CD4-positive, alpha-beta memory T cell (primary cell): ENCODE measurements at regions not wholly inside any gene's neighbourhood (a gene's known extent, or its start where the extent isn't known, plus 50 kb on each side); places are given as distances from the start of the nearest gene placed in this dataset.

Experiments used
- CTCF ChIA-PET: fragments of 350-600 bp; sonication (Branson Sonifier 250); formaldehyde crosslinking; loops from one replicate; lab custom pipeline; 2021; ENCODE audit warnings: inconsistent platforms; ENCODE audit not compliant: partially characterized antibody; lab: Charles Lee
- POLR2A ChIA-PET: fragments of 350-600 bp; sonication (Branson Sonifier 250); formaldehyde crosslinking; loops from one replicate; lab custom pipeline; 2021; ENCODE audit not compliant: partially characterized antibody; lab: Charles Lee
- DNase-seq, 5 donors: peaks; one replicate each; pipeline versions ENCODE4 v3.0.0 to v3.0.0-alpha.2; 2020 to 2022; ENCODE audit warnings: mixed read lengths in 1 of 5
- H3K27ac ChIP-seq: one replicate; pipeline ENCODE4 v1.7.0; 2013; ENCODE audit warnings: low read depth, low read length
- H3K27me3 ChIP-seq: 2 replicates; pipeline ENCODE4 v1.7.0; 2013; ENCODE audit warnings: mild to moderate bottlenecking, low read length, moderate library complexity; ENCODE audit not compliant: insufficient read depth
- H3K36me3 ChIP-seq: 2 replicates; pipeline ENCODE4 v1.7.0; 2013; ENCODE audit warnings: mild to moderate bottlenecking, low read length, moderate library complexity; ENCODE audit not compliant: insufficient read depth
- H3K4me1 ChIP-seq: 2 replicates; pipeline ENCODE4 v1.7.0; 2013; ENCODE audit warnings: mild to moderate bottlenecking, low read length, moderate library complexity; ENCODE audit not compliant: insufficient read depth
- H3K4me3 ChIP-seq, 2 donors: one replicate each; pipeline ENCODE4 v1.7.0; 2013; ENCODE audit warnings: low read length in 2 of 2, mild to moderate bottlenecking in 1 of 2
- H3K9me3 ChIP-seq, 2 donors: one replicate each; pipeline ENCODE4 v1.7.0; 2013; ENCODE audit warnings: low read length in 2 of 2, control low read depth in 1 of 2; ENCODE audit not compliant: control insufficient read depth in 1 of 2
- H3K27ac Mint-ChIP-seq, 7 donors: one replicate each; pipeline ENCODE4 v1.8.0; 2020 to 2021; ENCODE audit warnings: mixed read lengths in 7 of 7, mild to moderate bottlenecking in 6 of 7, inconsistent platforms in 3 of 7, moderate library complexity in 3 of 7
- H3K27me3 Mint-ChIP-seq, 2 donors: one replicate each; pipeline ENCODE4 v1.8.0; 2020 to 2021; ENCODE audit warnings: mixed read lengths in 2 of 2
- H3K36me3 Mint-ChIP-seq, 2 donors: one replicate each; pipeline ENCODE4 v1.8.0; 2020 to 2021; ENCODE audit warnings: mixed read lengths in 2 of 2, inconsistent platforms in 1 of 2, mild to moderate bottlenecking in 1 of 2
- H3K4me1 Mint-ChIP-seq, 4 donors: one replicate each; pipeline ENCODE4 v1.8.0; 2020 to 2021; ENCODE audit warnings: mixed read lengths in 4 of 4, mild to moderate bottlenecking in 1 of 4
- H3K4me3 Mint-ChIP-seq, 8 donors: one replicate each; pipeline ENCODE4 v1.8.0; 2020 to 2021; ENCODE audit warnings: mixed read lengths in 8 of 8, mild to moderate bottlenecking in 7 of 8, moderate library complexity in 6 of 8, inconsistent platforms in 3 of 8
- H3K9me3 Mint-ChIP-seq, 8 donors: one replicate each; pipeline ENCODE4 v1.8.0; 2020 to 2021; ENCODE audit warnings: mixed read lengths in 8 of 8, mild to moderate bottlenecking in 5 of 8, inconsistent platforms in 3 of 8, moderate library complexity in 1 of 8
- intact Hi-C: fragments of 100-400 bp; cut with micrococcal nuclease; formaldehyde crosslinking; loops from one replicate; pipeline ENCODE4 v1.15.1; 2023

- H3K27ac Mint-ChIP-seq = no peak overlapping the region
- Histone ChIP-seq H3K4me3 (no peak overlapping the region), H3K27ac (no peak overlapping the region), H3K36me3 (no peaks in the 10 kb centered on the region), H3K4me1 (no peaks in the 10 kb centered on the region), H3K9me3 (no peaks in the 10 kb centered on the region), H3K27me3 (no peaks in the 10 kb centered on the region)
- H3K4me1 Mint-ChIP-seq = no peaks in the 10 kb centered on the region
- H3K36me3 Mint-ChIP-seq = no peaks in the 10 kb centered on the region
- H3K9me3 Mint-ChIP-seq = peaks cover 0 to 1% (median 0%) of the 10 kb centered on the region in 8 donors
- ChIA-PET POLR2A (no interaction called here), CTCF (no interaction called here)
- H3K27me3 Mint-ChIP-seq = peaks cover 0 to 3% of the 10 kb centered on the region in 2 donors
- H3K4me3 Mint-ChIP-seq = no peak overlapping the region
- intact Hi-C loops = no loop called here
- no peak for DNase-seq
Measured at GRCh38 chr2:53460347-53460746, 307.3 kb upstream of the CHAC2 start.

GRCh38 chr2:53455094-53455493, 312.5 kb upstream of the CHAC2 start:
- H3K9me3 Mint-ChIP-seq = peaks cover 0 to 4% (median 0%) of the 10 kb centered on the region in 8 donors
- H3K4me1 Mint-ChIP-seq = no peaks in the 10 kb centered on the region
- DNase-seq = no peak
- no peak overlapping the region for H3K4me3 ChIP-seq
- CTCF ChIA-PET = no interaction called here
- H3K27me3 ChIP-seq = no peaks in the 10 kb centered on the region
- H3K9me3 ChIP-seq = no peaks in the 10 kb centered on the region
- H3K36me3 ChIP-seq = no peaks in the 10 kb centered on the region
- H3K27me3 Mint-ChIP-seq = no peaks in the 10 kb centered on the region
- no peak overlapping the region for H3K27ac Mint-ChIP-seq
- H3K4me1 ChIP-seq = no peaks in the 10 kb centered on the region
- no peak overlapping the region for H3K27ac ChIP-seq
- POLR2A ChIA-PET = no interaction called here
- no peak overlapping the region for H3K4me3 Mint-ChIP-seq
- intact Hi-C loops = no loop called here
- no peaks in the 10 kb centered on the region for H3K36me3 Mint-ChIP-seq

- Mint-ChIP-seq H3K4me1 (no peaks in the 10 kb centered on the region), H3K36me3 (no peaks in the 10 kb centered on the region), H3K27me3 (peaks cover under 1 to 3% of the 10 kb centered on the region in 2 donors), H3K9me3 (peaks cover 0 to 4% (median 0%) of the 10 kb centered on the region in 8 donors), H3K27ac (no peak overlapping the region), H3K4me3 (no peak overlapping the region)
- Histone ChIP-seq H3K27ac (no peak overlapping the region), H3K9me3 (no peaks in the 10 kb centered on the region), H3K36me3 (no peaks in the 10 kb centered on the region), H3K27me3 (no peaks in the 10 kb centered on the region), H3K4me3 (no peak overlapping the region), H3K4me1 (no peaks in the 10 kb centered on the region)
- DNase-seq = no peak
- ChIA-PET CTCF (no interaction called here), POLR2A (no interaction called here)
- intact Hi-C loops = no loop called here
Measured at GRCh38 chr2:53452957-53453748, 314.5 kb upstream of the CHAC2 start.

- H3K9me3 ChIP-seq = no peaks in the 10 kb centered on the region
- H3K36me3 ChIP-seq = no peaks in the 10 kb centered on the region
- H3K27me3 Mint-ChIP-seq = peaks cover 2 to 3% of the 10 kb centered on the region in 2 donors
- CTCF ChIA-PET = no interaction called here
- no peak for DNase-seq
- no peak overlapping the region for H3K27ac Mint-ChIP-seq
- no peaks in the 10 kb centered on the region for H3K36me3 Mint-ChIP-seq
- no peak overlapping the region for H3K27ac ChIP-seq
- POLR2A ChIA-PET = no interaction called here
- no peaks in the 10 kb centered on the region for H3K4me1 ChIP-seq
- H3K4me3 ChIP-seq = no peak overlapping the region
- H3K9me3 Mint-ChIP-seq = peaks cover 0 to 4% (median 0%) of the 10 kb centered on the region in 8 donors
- intact Hi-C loops = no loop called here
- H3K4me1 Mint-ChIP-seq = no peaks in the 10 kb centered on the region
- no peak overlapping the region for H3K4me3 Mint-ChIP-seq
- no peaks in the 10 kb centered on the region for H3K27me3 ChIP-seq
Measured at GRCh38 chr2:53452400-53452799, 315.2 kb upstream of the CHAC2 start.

GRCh38 chr2:53450923-53451322, 316.7 kb upstream of the CHAC2 start:
- Mint-ChIP-seq H3K4me1 (no peaks in the 10 kb centered on the region), H3K4me3 (no peak overlapping the region), H3K27me3 (peaks cover 3 to 4% of the 10 kb centered on the region in 2 donors), H3K36me3 (no peaks in the 10 kb centered on the region), H3K9me3 (peaks cover 0 to 4% (median 0%) of the 10 kb centered on the region in 8 donors), H3K27ac (no peak overlapping the region)
- Histone ChIP-seq H3K4me3 (no peak overlapping the region), H3K27ac (no peak overlapping the region), H3K4me1 (no peaks in the 10 kb centered on the region), H3K36me3 (no peaks in the 10 kb centered on the region), H3K27me3 (no peaks in the 10 kb centered on the region), H3K9me3 (no peaks in the 10 kb centered on the region)
- ChIA-PET CTCF (no interaction called here), POLR2A (no interaction called here)
- no peak for DNase-seq
- intact Hi-C loops = no loop called here

GRCh38 chr2:53448591-53448990, 319.0 kb upstream of the CHAC2 start:
- H3K4me3 Mint-ChIP-seq = no peak overlapping the region
- no peaks in the 10 kb centered on the region for H3K36me3 ChIP-seq
- ChIA-PET POLR2A (no interaction called here), CTCF (no interaction called here)
- H3K36me3 Mint-ChIP-seq = no peaks in the 10 kb centered on the region
- no peaks in the 10 kb centered on the region for H3K9me3 Mint-ChIP-seq
- no peak for DNase-seq
- no peaks in the 10 kb centered on the region for H3K4me1 ChIP-seq
- no peaks in the 10 kb centered on the region for H3K27me3 ChIP-seq
- intact Hi-C loops = no loop called here
- H3K27ac Mint-ChIP-seq = no peak overlapping the region
- H3K27ac ChIP-seq = no peak overlapping the region
- H3K4me1 Mint-ChIP-seq = no peaks in the 10 kb centered on the region
- H3K27me3 Mint-ChIP-seq = peaks cover 3 to 7% of the 10 kb centered on the region in 2 donors
- no peak overlapping the region for H3K4me3 ChIP-seq
- no peaks in the 10 kb centered on the region for H3K9me3 ChIP-seq

GRCh38 chr2:53448086-53448485, 319.5 kb upstream of the CHAC2 start:
- Mint-ChIP-seq H3K27ac (no peak overlapping the region), H3K36me3 (no peaks in the 10 kb centered on the region), H3K4me1 (no peaks in the 10 kb centered on the region), H3K9me3 (no peaks in the 10 kb centered on the region), H3K4me3 (no peak overlapping the region), H3K27me3 (peaks cover 3 to 7% of the 10 kb centered on the region in 2 donors)
- no peaks in the 10 kb centered on the region for H3K9me3 ChIP-seq
- intact Hi-C loops = no loop called here
- ChIA-PET POLR2A (no interaction called here), CTCF (no interaction called here)
- no peaks in the 10 kb centered on the region for H3K4me1 ChIP-seq
- no peak overlapping the region for H3K27ac ChIP-seq
- no peak for DNase-seq
- H3K36me3 ChIP-seq = no peaks in the 10 kb centered on the region
- no peak overlapping the region for H3K4me3 ChIP-seq
- H3K27me3 ChIP-seq = no peaks in the 10 kb centered on the region
